Neural cell (in vitro differentiated cells): ENCODE measurements at regions not wholly inside any gene's neighbourhood (a gene's known extent, or its start where the extent isn't known, plus 50 kb on each side); places are given as distances from the start of the nearest gene placed in this dataset.

Source experiments
- H2AFZ ChIP-seq: fragments of 200-600, 300-800 bp; sonication (generic), shearing (Covaris generic); 2 replicates; pipeline ENCODE4 v1.6.0; 2014; ENCODE audit warnings: low read depth, mild to moderate bottlenecking, antibody characterized with exemption, low read length, moderate library complexity
- H3F3A ChIP-seq: fragments of 200-600 bp; shearing (Covaris generic); 2 replicates; pipeline ENCODE4 v1.6.1; 2016; ENCODE audit warnings: mild to moderate bottlenecking, moderate library complexity, mixed read lengths, antibody characterized with exemption, low read length; ENCODE audit not compliant: insufficient read depth, poor library complexity, severe bottlenecking
- H3K27ac ChIP-seq: fragments of 200-600, 300-800 bp; sonication (generic), shearing (Covaris generic); 2 replicates; pipeline ENCODE4 v1.5.1; 2014; ENCODE audit warnings: mild to moderate bottlenecking, low read length, moderate library complexity
- H3K27me3 ChIP-seq: fragments of 300-800, 200-600 bp; sonication (generic), shearing (Covaris generic); 2 replicates; pipeline ENCODE4 v1.6.0; 2014; ENCODE audit warnings: mild to moderate bottlenecking, low read depth, low read length, moderate library complexity; ENCODE audit not compliant: insufficient read depth
- H3K36me3 ChIP-seq: fragments of 300-800, 200-600 bp; sonication (generic), shearing (Covaris generic); 2 replicates; pipeline ENCODE4 v1.5.1; 2014; ENCODE audit warnings: mild to moderate bottlenecking, antibody characterized with exemption, low read length, moderate library complexity; ENCODE audit not compliant: insufficient read depth
- H3K4me2 ChIP-seq: fragments of 300-800, 200-600 bp; sonication (generic), shearing (Covaris generic); 2 replicates; pipeline ENCODE4 v1.6.0; 2014; ENCODE audit warnings: mild to moderate bottlenecking, low read length
- H3K4me3 ChIP-seq: fragments of 300-800, 200-600 bp; sonication (generic), shearing (Covaris generic); 2 replicates; pipeline ENCODE4 v1.5.1; 2014; ENCODE audit warnings: mild to moderate bottlenecking, low read length, moderate library complexity
- H3K79me2 ChIP-seq: fragments of 200-600 bp; shearing (Covaris generic); replicated peaks from 2 replicates; pipeline ENCODE4 v1.6.0; 2014; ENCODE audit warnings: mild to moderate bottlenecking, low read length, moderate library complexity; ENCODE audit not compliant: insufficient read depth
- H3K9ac ChIP-seq: fragments of 300-800, 200-600 bp; sonication (generic), shearing (Covaris generic); 2 replicates; pipeline ENCODE4 v1.6.1; 2016; ENCODE audit warnings: mild to moderate bottlenecking, low read length, mixed read lengths
- H3K9me2 ChIP-seq: fragments of 200-600 bp; shearing (Covaris generic); 2 replicates; pipeline ENCODE4 v1.6.1; 2016; ENCODE audit warnings: mild to moderate bottlenecking, low read length, mixed read lengths; ENCODE audit not compliant: insufficient read depth
- H3K9me3 ChIP-seq: fragments of 200-600, 300-800 bp; sonication (generic), shearing (Covaris generic); 2 replicates; pipeline ENCODE4 v1.6.1; 2016; ENCODE audit warnings: mild to moderate bottlenecking, mixed run types, low read length, moderate library complexity, mixed read lengths
- H4K20me1 ChIP-seq: fragments of 200-600 bp; shearing (Covaris generic); 2 replicates; pipeline ENCODE4 v1.6.1; 2016; ENCODE audit warnings: mild to moderate bottlenecking, mixed run types; ENCODE audit not compliant: insufficient read depth
- CTCF ChIP-seq: fragments of 450-650 bp; IDR thresholded peaks from 2 replicates; pipeline ENCODE4 v1.5.1; 2014; ENCODE audit warnings: antibody characterized with exemption, mild to moderate bottlenecking, moderate library complexity; ENCODE audit not compliant: poor library complexity, severe bottlenecking
- EP300 ChIP-seq: fragments of 450-650 bp; conservative IDR thresholded peaks from 2 replicates; pipeline ENCODE4 v1.6.1; 2014; ENCODE audit warnings: antibody characterized with exemption, mild to moderate bottlenecking, moderate library complexity; ENCODE audit not compliant: poor library complexity, severe bottlenecking
- EZH2 ChIP-seq: fragments of 200-600, 300-800 bp; shearing (Covaris generic), sonication (generic); IDR thresholded peaks from 2 replicates; pipeline ENCODE4 v1.6.1; 2014; ENCODE audit warnings: antibody characterized with exemption, low read length, borderline replicate concordance, mild to moderate bottlenecking; ENCODE audit not compliant: insufficient read depth, poor library complexity, severe bottlenecking
- MXI1 ChIP-seq: fragments of 450-650 bp; conservative IDR thresholded peaks from 2 replicates; pipeline ENCODE4 v1.6.1; 2014; ENCODE audit warnings: antibody characterized with exemption, mild to moderate bottlenecking; ENCODE audit not compliant: poor library complexity, severe bottlenecking
- POLR2AphosphoS5 ChIP-seq: IDR thresholded peaks from 2 replicates; pipeline ENCODE4 v1.6.1; 2012
- RAD21 ChIP-seq: fragments of 450-650 bp; conservative IDR thresholded peaks from 2 replicates; pipeline ENCODE4 v1.6.1; 2014; ENCODE audit warnings: antibody characterized with exemption, mild to moderate bottlenecking, moderate library complexity
- SMC3 ChIP-seq: fragments of 450-650 bp; conservative IDR thresholded peaks from 2 replicates; pipeline ENCODE4 v1.6.1; 2014; ENCODE audit warnings: antibody characterized with exemption, mild to moderate bottlenecking, moderate library complexity; ENCODE audit not compliant: poor library complexity
- TAF1 ChIP-seq: IDR thresholded peaks from 2 replicates; pipeline ENCODE4 v1.6.1; 2012; ENCODE audit warnings: low read depth
- TF ChIP-seq, protein P1 (sequence below): IDR thresholded peaks from 2 replicates; pipeline ENCODE4 v1.6.1; 2012; ENCODE audit warnings: borderline replicate concordance

- Histone ChIP-seq H3K79me2 (no peaks in the 10 kb centered on the region), H3K4me2 (no peak overlapping the region), H3K9me2 (no peaks in the 10 kb centered on the region), H3K27me3 (no peaks in the 10 kb centered on the region), H3F3A (no peaks in the 10 kb centered on the region), H3K9me3 (peaks cover 4% of the 10 kb centered on the region), H3K4me3 (no peak overlapping the region), H3K9ac (no peak overlapping the region), H2AFZ (no peak overlapping the region), H4K20me1 (no peaks in the 10 kb centered on the region), H3K27ac (no peak overlapping the region), H3K36me3 (no peaks in the 10 kb centered on the region)
- TF ChIP-seq EP300 (no peak), RAD21 (no peak), TAF1 (no peak), POLR2AphosphoS5 (no peak), EZH2 (no peak), CTCF (no peak), MXI1 (no peak), SMC3 (no peak)
- TF ChIP-seq, protein P1, sequence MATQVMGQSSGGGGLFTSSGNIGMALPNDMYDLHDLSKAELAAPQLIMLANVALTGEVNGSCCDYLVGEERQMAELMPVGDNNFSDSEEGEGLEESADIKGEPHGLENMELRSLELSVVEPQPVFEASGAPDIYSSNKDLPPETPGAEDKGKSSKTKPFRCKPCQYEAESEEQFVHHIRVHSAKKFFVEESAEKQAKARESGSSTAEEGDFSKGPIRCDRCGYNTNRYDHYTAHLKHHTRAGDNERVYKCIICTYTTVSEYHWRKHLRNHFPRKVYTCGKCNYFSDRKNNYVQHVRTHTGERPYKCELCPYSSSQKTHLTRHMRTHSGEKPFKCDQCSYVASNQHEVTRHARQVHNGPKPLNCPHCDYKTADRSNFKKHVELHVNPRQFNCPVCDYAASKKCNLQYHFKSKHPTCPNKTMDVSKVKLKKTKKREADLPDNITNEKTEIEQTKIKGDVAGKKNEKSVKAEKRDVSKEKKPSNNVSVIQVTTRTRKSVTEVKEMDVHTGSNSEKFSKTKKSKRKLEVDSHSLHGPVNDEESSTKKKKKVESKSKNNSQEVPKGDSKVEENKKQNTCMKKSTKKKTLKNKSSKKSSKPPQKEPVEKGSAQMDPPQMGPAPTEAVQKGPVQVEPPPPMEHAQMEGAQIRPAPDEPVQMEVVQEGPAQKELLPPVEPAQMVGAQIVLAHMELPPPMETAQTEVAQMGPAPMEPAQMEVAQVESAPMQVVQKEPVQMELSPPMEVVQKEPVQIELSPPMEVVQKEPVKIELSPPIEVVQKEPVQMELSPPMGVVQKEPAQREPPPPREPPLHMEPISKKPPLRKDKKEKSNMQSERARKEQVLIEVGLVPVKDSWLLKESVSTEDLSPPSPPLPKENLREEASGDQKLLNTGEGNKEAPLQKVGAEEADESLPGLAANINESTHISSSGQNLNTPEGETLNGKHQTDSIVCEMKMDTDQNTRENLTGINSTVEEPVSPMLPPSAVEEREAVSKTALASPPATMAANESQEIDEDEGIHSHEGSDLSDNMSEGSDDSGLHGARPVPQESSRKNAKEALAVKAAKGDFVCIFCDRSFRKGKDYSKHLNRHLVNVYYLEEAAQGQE: no peak
These were observed 117.4 kb downstream of the KCNF1 start for GRCh38 chr2:11029136-11029535.

- TF ChIP-seq MXI1 (no peak), SMC3 (no peak), CTCF (no peak), POLR2AphosphoS5 (no peak), EP300 (no peak), EZH2 (no peak), TAF1 (no peak)
- TF ChIP-seq, protein P1: no peak
- H2AFZ ChIP-seq: no peak overlapping the region
- H3K9me3 ChIP-seq: peaks cover 4% of the 10 kb centered on the region
- H3K9ac ChIP-seq: no peak overlapping the region
- no peaks in the 10 kb centered on the region for H3K27me3 ChIP-seq
- H3K9me2 ChIP-seq: no peaks in the 10 kb centered on the region
- no peaks in the 10 kb centered on the region for H3K79me2 ChIP-seq
- no peaks in the 10 kb centered on the region for H3K36me3 ChIP-seq
- H3K4me3 ChIP-seq: no peak overlapping the region
- no peak overlapping the region for H3K27ac ChIP-seq
- no peaks in the 10 kb centered on the region for H3F3A ChIP-seq
- H4K20me1 ChIP-seq: no peaks in the 10 kb centered on the region
- H3K4me2 ChIP-seq: no peak overlapping the region
These were observed 118.3 kb downstream of the KCNF1 start for GRCh38 chr2:11030036-11030435.
